Adrenal gland (tissue), 5 donors: ENCODE measurements at regions not wholly inside any gene's neighbourhood (a gene's known extent, or its start where the extent isn't known, plus 50 kb on each side); places are given as distances from the start of the nearest gene placed in this dataset.

Source experiments
- POLR2A ChIP-seq, 2 donors: fragments of 450-650 bp; IDR thresholded peaks; one replicate each; pipeline ENCODE4 v1.6.1; 2017; ENCODE audit warnings: antibody characterized with exemption in 2 of 2, mild to moderate bottlenecking in 2 of 2, moderate library complexity in 1 of 2
- TF ChIP-seq, protein P1 (sequence below), 6 experiments: fragments of 450-650 bp in 4 of 6; fragments of 200-600 bp in 2 of 6; sonication (generic) in 1 of 6; IDR thresholded peaks; 1 replicate in 5 of 6; 2 replicates in 1 of 6; pipeline versions ENCODE4 v1.5.1 to v1.8.0; 2016 to 2021; ENCODE audit warnings: antibody characterized with exemption in 6 of 6, mild to moderate bottlenecking in 2 of 6, moderate library complexity in 1 of 6
- donor health status: DM: no; HTN: no; CAD: no.

DNA sequence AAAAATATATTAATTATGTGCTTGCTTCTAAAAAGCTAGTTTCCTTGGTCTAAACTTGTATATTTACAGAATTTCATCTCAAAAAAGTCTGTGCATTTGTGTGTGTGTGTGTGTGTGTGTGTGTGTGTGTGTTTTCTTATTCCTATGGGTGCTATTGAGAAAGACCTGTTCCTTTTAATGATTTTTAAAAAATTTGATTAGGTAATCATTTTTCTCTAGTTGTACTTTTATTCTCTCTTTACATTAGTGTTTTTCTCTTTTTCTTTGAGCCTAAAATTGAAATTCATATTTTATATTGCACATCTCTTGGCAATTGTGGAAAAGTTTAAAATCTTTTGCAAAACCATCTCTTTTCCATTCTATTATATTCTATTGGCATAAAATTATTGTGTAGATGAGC is 690.4 kb upstream of the NDST4 start:
- TF ChIP-seq, protein P1, sequence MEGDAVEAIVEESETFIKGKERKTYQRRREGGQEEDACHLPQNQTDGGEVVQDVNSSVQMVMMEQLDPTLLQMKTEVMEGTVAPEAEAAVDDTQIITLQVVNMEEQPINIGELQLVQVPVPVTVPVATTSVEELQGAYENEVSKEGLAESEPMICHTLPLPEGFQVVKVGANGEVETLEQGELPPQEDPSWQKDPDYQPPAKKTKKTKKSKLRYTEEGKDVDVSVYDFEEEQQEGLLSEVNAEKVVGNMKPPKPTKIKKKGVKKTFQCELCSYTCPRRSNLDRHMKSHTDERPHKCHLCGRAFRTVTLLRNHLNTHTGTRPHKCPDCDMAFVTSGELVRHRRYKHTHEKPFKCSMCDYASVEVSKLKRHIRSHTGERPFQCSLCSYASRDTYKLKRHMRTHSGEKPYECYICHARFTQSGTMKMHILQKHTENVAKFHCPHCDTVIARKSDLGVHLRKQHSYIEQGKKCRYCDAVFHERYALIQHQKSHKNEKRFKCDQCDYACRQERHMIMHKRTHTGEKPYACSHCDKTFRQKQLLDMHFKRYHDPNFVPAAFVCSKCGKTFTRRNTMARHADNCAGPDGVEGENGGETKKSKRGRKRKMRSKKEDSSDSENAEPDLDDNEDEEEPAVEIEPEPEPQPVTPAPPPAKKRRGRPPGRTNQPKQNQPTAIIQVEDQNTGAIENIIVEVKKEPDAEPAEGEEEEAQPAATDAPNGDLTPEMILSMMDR (IDR thresholded peaks at IDR 0.05) = no peak
- no peak for TF ChIP-seq POLR2A (IDR thresholded peaks at IDR 0.05)
